IPS-18a (cell line): ENCODE measurements at regions not wholly inside any gene's neighbourhood (a gene's known extent, or its start where the extent isn't known, plus 50 kb on each side); places are given as distances from the start of the nearest gene placed in this dataset.
"Not testable (repeated sequence)": the region's sequence is repeated elsewhere in the genome, so short reads cannot be mapped to it uniquely, and the experiment has no call there.

Source experiments
- H3K27ac ChIP-seq: one replicate; pipeline ENCODE4 v1.5.1; 2013; ENCODE audit warnings: low read length
- H3K27me3 ChIP-seq: one replicate; pipeline ENCODE4 v1.6.1; 2013; ENCODE audit warnings: mild to moderate bottlenecking, low read length; ENCODE audit not compliant: control insufficient read depth, insufficient read depth
- H3K36me3 ChIP-seq: one replicate; pipeline ENCODE4 v1.6.1; 2013; ENCODE audit warnings: low read depth, low read length; ENCODE audit not compliant: control insufficient read depth
- H3K4me1 ChIP-seq: one replicate; pipeline ENCODE4 v1.6.1; 2013; ENCODE audit warnings: low read depth, low read length; ENCODE audit not compliant: control insufficient read depth
- H3K4me3 ChIP-seq: one replicate; pipeline ENCODE4 v1.5.1; 2013; ENCODE audit warnings: low read length
- H3K9ac ChIP-seq: one replicate; pipeline ENCODE4 v1.6.1; 2013; ENCODE audit warnings: mild to moderate bottlenecking, low read length, moderate library complexity
- H3K9me3 ChIP-seq: one replicate; pipeline ENCODE4 v1.6.1; 2013; ENCODE audit warnings: low read depth, low read length; ENCODE audit not compliant: control insufficient read depth

- Histone ChIP-seq H3K9ac (no peak overlapping the region), H3K27me3 (no peaks in the 10 kb centered on the region), H3K27ac (no peak overlapping the region), H3K4me3 (no peak overlapping the region), H3K9me3 (no peaks in the 10 kb centered on the region), H3K36me3 (no peaks in the 10 kb centered on the region), H3K4me1 (peaks cover 34% of the 10 kb centered on the region)
Observed at GRCh38 chr2:39487398-39488250, 50.5 kb upstream of the MAP4K3 start.

GRCh38 chr2:39488450-39488849 lies 51.4 kb upstream of the MAP4K3 start:
- no peaks in the 10 kb centered on the region for H3K9me3 ChIP-seq
- H3K4me1 ChIP-seq = peaks cover 29% of the 10 kb centered on the region
- no peaks in the 10 kb centered on the region for H3K27me3 ChIP-seq
- H3K36me3 ChIP-seq = no peaks in the 10 kb centered on the region
- no peak overlapping the region for H3K27ac ChIP-seq
- no peak overlapping the region for H3K4me3 ChIP-seq
- no peak overlapping the region for H3K9ac ChIP-seq

- no peaks in the 10 kb centered on the region for H3K27me3 ChIP-seq
- H3K36me3 ChIP-seq = no peaks in the 10 kb centered on the region
- peaks cover 19% of the 10 kb centered on the region for H3K4me1 ChIP-seq
- no peak overlapping the region for H3K9ac ChIP-seq
- no peak overlapping the region for H3K4me3 ChIP-seq
- H3K27ac ChIP-seq = no peak overlapping the region
- H3K9me3 ChIP-seq = no peaks in the 10 kb centered on the region
Observed at GRCh38 chr2:39490586-39490985, 53.5 kb upstream of the MAP4K3 start.

- Histone ChIP-seq H3K27ac (no peak overlapping the region), H3K4me1 (peaks cover 16% of the 10 kb centered on the region), H3K9ac (no peak overlapping the region), H3K27me3 (no peaks in the 10 kb centered on the region), H3K36me3 (no peaks in the 10 kb centered on the region), H3K9me3 (no peaks in the 10 kb centered on the region), H3K4me3 (no peak overlapping the region)
Observed at GRCh38 chr2:39491653-39492052, 54.6 kb upstream of the MAP4K3 start.

- H3K27ac ChIP-seq = no peak overlapping the region
- no peaks in the 10 kb centered on the region for H3K27me3 ChIP-seq
- H3K9ac ChIP-seq = no peak overlapping the region
- H3K4me1 ChIP-seq = peaks cover 15% of the 10 kb centered on the region
- H3K36me3 ChIP-seq = no peaks in the 10 kb centered on the region
- no peaks in the 10 kb centered on the region for H3K9me3 ChIP-seq
- no peak overlapping the region for H3K4me3 ChIP-seq
Observed at GRCh38 chr2:39492095-39492590, 55.1 kb upstream of the MAP4K3 start.

- H3K9me3 ChIP-seq = no peaks in the 10 kb centered on the region
- H3K27me3 ChIP-seq = no peaks in the 10 kb centered on the region
- H3K27ac ChIP-seq = no peak overlapping the region
- no peaks in the 10 kb centered on the region for H3K36me3 ChIP-seq
- H3K9ac ChIP-seq = no peak overlapping the region
- H3K4me3 ChIP-seq = no peak overlapping the region
- peaks cover 9% of the 10 kb centered on the region for H3K4me1 ChIP-seq
Observed at GRCh38 chr2:39492716-39493115, 55.6 kb upstream of the MAP4K3 start.

GRCh38 chr2:39494784-39495251 lies 57.7 kb upstream of the MAP4K3 start:
- no peak overlapping the region for H3K4me3 ChIP-seq
- no peak overlapping the region for H3K9ac ChIP-seq
- H3K9me3 ChIP-seq = no peaks in the 10 kb centered on the region
- no peak overlapping the region for H3K27ac ChIP-seq
- no peaks in the 10 kb centered on the region for H3K27me3 ChIP-seq
- no peaks in the 10 kb centered on the region for H3K36me3 ChIP-seq
- peaks cover 15% of the 10 kb centered on the region for H3K4me1 ChIP-seq

- Histone ChIP-seq H3K4me1 (peaks cover 15% of the 10 kb centered on the region), H3K4me3 (no peak overlapping the region), H3K9ac (no peak overlapping the region), H3K36me3 (no peaks in the 10 kb centered on the region), H3K27me3 (no peaks in the 10 kb centered on the region), H3K27ac (no peak overlapping the region), H3K9me3 (no peaks in the 10 kb centered on the region)
Observed at GRCh38 chr2:39497082-39497801, 60.2 kb upstream of the MAP4K3 start.

GRCh38 chr2:39498176-39498575 lies 61.1 kb upstream of the MAP4K3 start:
- H3K27ac ChIP-seq, H3K9me3 ChIP-seq, H3K4me3 ChIP-seq, H3K27me3 ChIP-seq, H3K36me3 ChIP-seq, H3K9ac ChIP-seq: not testable (repeated sequence)
- H3K4me1 ChIP-seq = peaks cover 15% of the 10 kb centered on the region

GRCh38 chr2:39498786-39499185 lies 61.7 kb upstream of the MAP4K3 start:
- H3K27me3 ChIP-seq = no peaks in the 10 kb centered on the region
- no peak overlapping the region for H3K9ac ChIP-seq
- H3K4me3 ChIP-seq = no peak overlapping the region
- H3K36me3 ChIP-seq = no peaks in the 10 kb centered on the region
- no peak overlapping the region for H3K27ac ChIP-seq
- H3K4me1 ChIP-seq = peaks cover 15% of the 10 kb centered on the region
- no peaks in the 10 kb centered on the region for H3K9me3 ChIP-seq

GRCh38 chr2:39499336-39499735 lies 62.3 kb upstream of the MAP4K3 start:
- Histone ChIP-seq H3K4me3 (no peak overlapping the region), H3K27me3 (no peaks in the 10 kb centered on the region), H3K9me3 (no peaks in the 10 kb centered on the region), H3K9ac (no peak overlapping the region), H3K36me3 (no peaks in the 10 kb centered on the region), H3K27ac (no peak overlapping the region), H3K4me1 (peaks cover 18% of the 10 kb centered on the region)
